ENCODE measurements at regions not wholly inside any gene's neighbourhood (a gene's known extent, or its start where the extent isn't known, plus 50 kb on each side); places are given as distances from the start of the nearest gene placed in this dataset.

DNA sequence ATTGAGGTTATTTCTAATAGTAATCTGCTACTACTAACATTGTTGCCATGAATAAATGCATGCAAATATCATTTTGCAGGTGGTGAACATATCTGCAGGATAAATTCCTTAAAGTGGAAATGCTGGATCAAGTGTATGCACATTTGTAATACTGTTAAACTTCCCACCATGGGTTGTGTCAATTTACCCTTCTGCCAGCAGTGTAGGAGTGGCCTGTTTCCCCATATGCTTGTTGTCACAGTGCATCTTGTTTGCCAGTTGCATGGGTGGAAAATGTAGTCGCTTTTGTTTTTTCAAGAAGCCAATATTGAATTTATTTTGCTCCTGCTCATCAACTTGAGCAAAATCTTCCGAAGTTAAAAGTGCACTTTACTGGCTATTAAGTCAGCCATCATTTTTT is 139.0 kb upstream of the ACKR3 start:
- TF ChIP-seq EZH2 (IDR thresholded peaks at IDR 0.05; ENCODE audit: low read length, unreplicated experiment) (no peak), EZH2phosphoT487 (IDR thresholded peaks at IDR 0.05; ENCODE audit: borderline replicate concordance, low read length) (no peak)
- TF ChIP-seq, protein P1, sequence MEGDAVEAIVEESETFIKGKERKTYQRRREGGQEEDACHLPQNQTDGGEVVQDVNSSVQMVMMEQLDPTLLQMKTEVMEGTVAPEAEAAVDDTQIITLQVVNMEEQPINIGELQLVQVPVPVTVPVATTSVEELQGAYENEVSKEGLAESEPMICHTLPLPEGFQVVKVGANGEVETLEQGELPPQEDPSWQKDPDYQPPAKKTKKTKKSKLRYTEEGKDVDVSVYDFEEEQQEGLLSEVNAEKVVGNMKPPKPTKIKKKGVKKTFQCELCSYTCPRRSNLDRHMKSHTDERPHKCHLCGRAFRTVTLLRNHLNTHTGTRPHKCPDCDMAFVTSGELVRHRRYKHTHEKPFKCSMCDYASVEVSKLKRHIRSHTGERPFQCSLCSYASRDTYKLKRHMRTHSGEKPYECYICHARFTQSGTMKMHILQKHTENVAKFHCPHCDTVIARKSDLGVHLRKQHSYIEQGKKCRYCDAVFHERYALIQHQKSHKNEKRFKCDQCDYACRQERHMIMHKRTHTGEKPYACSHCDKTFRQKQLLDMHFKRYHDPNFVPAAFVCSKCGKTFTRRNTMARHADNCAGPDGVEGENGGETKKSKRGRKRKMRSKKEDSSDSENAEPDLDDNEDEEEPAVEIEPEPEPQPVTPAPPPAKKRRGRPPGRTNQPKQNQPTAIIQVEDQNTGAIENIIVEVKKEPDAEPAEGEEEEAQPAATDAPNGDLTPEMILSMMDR (conservative IDR thresholded peaks at IDR 0.05; ENCODE audit: low read depth, low read length) = no peak
- BruUV-seq (replicated peaks) = no TSS peak
- ATAC-seq (no peak), DNase-seq (no peak)
- no peak overlapping the region for H3K9ac ChIP-seq (ENCODE audit: low read length)
- peaks cover 38% of the 10 kb centered on the region; the same call in 1 of the 2 replicates for H3K27me3 ChIP-seq (ENCODE audit: low read length)
- no peak overlapping the region for H3K4me2 ChIP-seq (ENCODE audit: low read length)
- no peak overlapping the region for H2AFZ ChIP-seq (ENCODE audit: low read length)
- H3K4me1 ChIP-seq (ENCODE audit: insufficient read depth, low read length) = no peaks in the 10 kb centered on the region
- H3K9me3 ChIP-seq (ENCODE audit: low read length) = no peaks in the 10 kb centered on the region
- H3K4me3 ChIP-seq (ENCODE audit: low read length) = no peak overlapping the region
- H3F3A ChIP-seq (ENCODE audit: low read length, unreplicated experiment) = no peaks in the 10 kb centered on the region
- CTCF ChIA-PET = no interaction called here
- intact Hi-C loops (cut with micrococcal nuclease) = no loop called here
- H3K9me2 ChIP-seq (replicated peaks; ENCODE audit: low read length) = no peaks in the 10 kb centered on the region
- H3K79me2 ChIP-seq (ENCODE audit: low read length) = no peaks in the 10 kb centered on the region
- H3K36me3 ChIP-seq (ENCODE audit: low read depth, low read length) = no peaks in the 10 kb centered on the region
- no peaks in the 10 kb centered on the region for H4K20me1 ChIP-seq (ENCODE audit: low read length)
- POLR2A ChIA-PET (ENCODE audit: unreplicated experiment) = no interaction called here
- no peak overlapping the region for H3K27ac ChIP-seq (ENCODE audit: low read length)

DNA sequence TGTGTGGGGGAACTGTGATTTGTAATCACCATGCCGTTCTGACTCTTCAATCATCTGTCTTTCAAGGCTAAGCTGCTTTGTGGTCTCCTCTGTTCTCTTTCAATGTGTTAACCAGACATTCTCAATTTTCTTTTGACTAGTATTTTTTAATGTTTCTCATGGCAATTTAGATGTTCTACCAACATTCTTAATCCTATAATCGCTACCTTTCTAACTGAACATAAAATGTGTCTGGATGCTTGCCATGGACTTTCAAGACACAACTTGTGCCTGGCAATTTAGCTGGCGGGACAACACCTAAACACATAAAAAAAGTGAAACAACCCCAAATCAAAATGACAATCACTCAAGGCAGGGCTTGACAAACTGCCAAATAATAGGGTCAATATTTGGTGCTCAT is 135.0 kb upstream of the ACKR3 start:
- no peaks in the 10 kb centered on the region for H4K20me1 ChIP-seq (ENCODE audit: low read length)
- H3K79me2 ChIP-seq (ENCODE audit: low read length) = no peaks in the 10 kb centered on the region
- H3K27ac ChIP-seq (ENCODE audit: low read length) = no peak overlapping the region
- TF ChIP-seq EZH2 (IDR thresholded peaks at IDR 0.05; ENCODE audit: low read length, unreplicated experiment) (no peak), EZH2phosphoT487 (IDR thresholded peaks at IDR 0.05; ENCODE audit: borderline replicate concordance, low read length) (no peak)
- TF ChIP-seq, protein P1 (conservative IDR thresholded peaks at IDR 0.05; ENCODE audit: low read depth, low read length) = no peak
- no peaks in the 10 kb centered on the region for H3F3A ChIP-seq (ENCODE audit: low read length, unreplicated experiment)
- H3K4me3 ChIP-seq (ENCODE audit: low read length) = no peak overlapping the region
- ATAC-seq = no peak
- no peak for DNase-seq
- H3K4me1 ChIP-seq (ENCODE audit: insufficient read depth, low read length) = no peaks in the 10 kb centered on the region
- no peak overlapping the region for H3K9ac ChIP-seq (ENCODE audit: low read length)
- no peaks in the 10 kb centered on the region for H3K36me3 ChIP-seq (ENCODE audit: low read depth, low read length)
- no peak overlapping the region for H2AFZ ChIP-seq (ENCODE audit: low read length)
- BruUV-seq (replicated peaks) = no TSS peak
- peaks cover 21% of the 10 kb centered on the region; the same call in 1 of the 2 replicates for H3K27me3 ChIP-seq (ENCODE audit: low read length)
- H3K4me2 ChIP-seq (ENCODE audit: low read length) = no peak overlapping the region
- POLR2A ChIA-PET (ENCODE audit: unreplicated experiment) = no interaction called here
- CTCF ChIA-PET = no interaction called here
- intact Hi-C loops (cut with micrococcal nuclease) = no loop called here
- H3K9me2 ChIP-seq (replicated peaks; ENCODE audit: low read length) = no peaks in the 10 kb centered on the region
- H3K9me3 ChIP-seq (ENCODE audit: low read length) = no peaks in the 10 kb centered on the region

DNA sequence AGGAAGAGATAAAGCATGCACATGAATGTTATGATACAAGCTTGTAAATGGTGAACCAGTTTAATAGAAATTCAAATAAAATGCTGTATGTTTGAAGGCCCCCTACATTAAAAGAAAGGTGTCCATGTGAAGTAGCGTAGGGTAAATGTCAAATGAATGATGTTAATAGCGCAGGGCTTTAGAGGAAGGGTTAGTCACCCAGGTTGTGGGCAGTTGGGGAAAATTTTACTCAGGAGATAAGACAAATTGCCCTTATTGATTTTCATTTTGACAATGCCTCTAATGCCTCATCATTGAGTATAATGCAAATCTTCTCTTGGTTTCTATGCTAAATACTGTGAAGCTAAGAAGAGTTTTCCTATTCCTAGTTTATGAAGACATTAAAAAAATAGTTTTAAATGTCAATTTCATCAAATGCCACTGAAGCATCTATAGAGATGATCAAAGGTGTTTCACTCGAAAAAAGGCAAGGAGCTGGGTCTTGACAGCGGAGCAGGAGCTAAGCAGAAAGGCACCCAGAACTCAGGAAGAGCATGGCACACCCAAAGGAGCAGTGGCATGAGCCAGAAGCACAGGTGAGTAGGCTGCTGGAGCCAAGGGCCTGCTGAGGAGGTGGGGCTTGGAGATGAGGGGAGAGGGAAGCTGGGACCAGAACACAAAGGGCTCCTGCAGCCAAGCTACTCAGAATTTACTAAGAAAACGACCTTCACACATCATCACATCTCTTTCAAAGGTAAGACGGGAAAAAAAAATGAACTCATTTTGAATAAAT is 129.3 kb upstream of the ACKR3 start:
- POLR2A ChIA-PET (ENCODE audit: unreplicated experiment) = interaction anchor here (0.7 kb wide), 1 partner anchor 810 kb away, joined by 5 read pairs; no protein-coding TSS in a partner anchor
- Histone ChIP-seq H3K4me3 (ENCODE audit: low read length) (no peak overlapping the region), H3K79me2 (ENCODE audit: low read length) (no peaks in the 10 kb centered on the region), H3F3A (ENCODE audit: low read length, unreplicated experiment) (no peaks in the 10 kb centered on the region), H3K36me3 (ENCODE audit: low read depth, low read length) (no peaks in the 10 kb centered on the region), H3K9me2 (replicated peaks; ENCODE audit: low read length) (no peaks in the 10 kb centered on the region), H3K4me2 (ENCODE audit: low read length) (no peak overlapping the region), H3K9me3 (ENCODE audit: low read length) (no peaks in the 10 kb centered on the region), H4K20me1 (ENCODE audit: low read length) (no peaks in the 10 kb centered on the region), H2AFZ (ENCODE audit: low read length) (no peak overlapping the region), H3K27me3 (ENCODE audit: low read length) (peaks cover 8% of the 10 kb centered on the region; the same call in 1 of the 2 replicates), H3K9ac (ENCODE audit: low read length) (no peak overlapping the region), H3K4me1 (ENCODE audit: insufficient read depth, low read length) (no peaks in the 10 kb centered on the region), H3K27ac (ENCODE audit: low read length) (no peak overlapping the region)
- DNase-seq = no peak
- CTCF ChIA-PET = no interaction called here
- intact Hi-C loops (cut with micrococcal nuclease) = no loop called here
- TF ChIP-seq EZH2phosphoT487 (IDR thresholded peaks at IDR 0.05; ENCODE audit: borderline replicate concordance, low read length) (no peak), EZH2 (IDR thresholded peaks at IDR 0.05; ENCODE audit: low read length, unreplicated experiment) (no peak)
- TF ChIP-seq, protein P1 (conservative IDR thresholded peaks at IDR 0.05; ENCODE audit: low read depth, low read length) = no peak
- BruUV-seq (replicated peaks) = no TSS peak
- ATAC-seq = no peak

Data from PC-3 (cell line).